Thoracic aorta (tissue), 2 donors: ENCODE measurements at regions not wholly inside any gene's neighbourhood (a gene's known extent, or its start where the extent isn't known, plus 50 kb on each side); places are given as distances from the start of the nearest gene placed in this dataset.
"Not testable (repeated sequence)": the region's sequence is repeated elsewhere in the genome, so short reads cannot be mapped to it uniquely, and the experiment has no call there.

ENCODE experiments used
- ATAC-seq: fragments of 150-250 bp; one replicate; pipeline ENCODE4 v1.8.0; 2017; ENCODE audit warnings: low read depth; ENCODE audit not compliant: insufficient number of reproducible peaks, low FRiP score
- DNase-seq: peaks from one replicate; pipeline ENCODE4 v3.0.0-alpha.2; 2020; ENCODE audit warnings: low spot score
- H3K27ac ChIP-seq, 2 donors: fragments of 200-600 bp; sonication (generic); 1 replicate in 1 of 2; 2 replicates in 1 of 2; pipeline ENCODE4 v1.5.1; 2016; ENCODE audit warnings: mild to moderate bottlenecking in 2 of 2, moderate library complexity in 2 of 2
- H3K27me3 ChIP-seq: fragments of 200-600 bp; sonication (generic); replicated peaks from 2 replicates; pipeline ENCODE4 v1.6.0; 2016; ENCODE audit warnings: mild to moderate bottlenecking; ENCODE audit not compliant: insufficient read depth
- H3K36me3 ChIP-seq: fragments of 200-600 bp; sonication (generic); one replicate; pipeline ENCODE4 v1.5.1; 2016
- H3K4me1 ChIP-seq, 2 donors: fragments of 200-600 bp; sonication (generic); 1 replicate in 1 of 2; 2 replicates in 1 of 2; pipeline versions ENCODE4 v1.5.1 to v1.6.0; 2016; ENCODE audit warnings: low read depth in 2 of 2, mild to moderate bottlenecking in 1 of 2; ENCODE audit not compliant: control insufficient read depth in 1 of 2
- H3K4me3 ChIP-seq: fragments of 200-600 bp; sonication (generic); 2 replicates; pipeline ENCODE4 v1.5.1; 2016; ENCODE audit warnings: mild to moderate bottlenecking
- H3K9me3 ChIP-seq: fragments of 200-600 bp; sonication (generic); 2 replicates; pipeline ENCODE4 v1.5.1; 2016
- CTCF ChIP-seq: fragments of 200-600 bp; sonication (generic); IDR thresholded peaks from one replicate; pipeline ENCODE4 v1.5.1; 2019; ENCODE audit warnings: antibody characterized with exemption

DNA sequence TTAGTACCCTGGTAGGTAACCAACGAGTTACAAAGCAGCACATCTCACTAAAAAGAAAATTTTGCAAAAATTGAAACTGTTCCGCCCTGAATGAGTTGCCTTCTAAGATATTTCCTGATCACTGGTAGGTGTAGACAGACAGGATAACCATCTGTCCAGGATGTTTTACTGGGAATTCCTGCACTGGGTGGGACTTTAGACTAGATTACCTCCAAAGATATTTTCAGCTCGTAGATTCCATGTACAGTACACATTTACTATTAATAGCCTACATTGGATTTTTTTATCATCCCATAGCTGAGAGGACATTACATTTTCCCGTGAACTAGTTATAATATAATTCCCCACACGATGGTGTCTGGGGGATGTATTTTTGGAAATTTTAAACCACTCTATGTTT, 139.6 kb downstream of the DYRK2 start:
- no peak for DNase-seq
- no peak for ATAC-seq
- Histone ChIP-seq H3K27ac (no peak overlapping the region), H3K4me1 (no peaks in the 10 kb centered on the region), H3K36me3 (no peaks in the 10 kb centered on the region), H3K4me3 (no peak overlapping the region), H3K9me3 (no peaks in the 10 kb centered on the region), H3K27me3 (no peaks in the 10 kb centered on the region)
- TF ChIP-seq CTCF: no peak

DNA sequence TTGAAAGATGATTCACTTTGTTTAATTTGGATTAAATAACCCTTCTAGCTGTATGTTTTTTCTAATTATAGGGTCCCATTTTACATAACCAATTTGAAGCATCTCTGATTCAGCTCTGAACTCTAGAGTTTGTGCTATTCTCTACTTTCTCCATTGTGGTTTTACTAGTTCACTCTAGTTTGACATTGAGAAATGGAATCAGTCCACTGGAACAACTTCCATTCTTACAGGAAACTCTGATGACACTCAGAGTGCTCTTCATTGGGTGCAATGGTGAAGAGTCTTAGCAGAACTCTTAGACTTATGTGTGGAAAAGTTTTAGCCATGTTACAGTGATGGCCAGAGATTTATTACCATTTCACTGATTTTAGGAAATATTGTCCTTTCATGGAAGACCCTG, 140.7 kb downstream of the DYRK2 start:
- ATAC-seq: no peak
- no peaks in the 10 kb centered on the region for H3K4me1 ChIP-seq
- no peaks in the 10 kb centered on the region for H3K27me3 ChIP-seq
- no peak overlapping the region for H3K27ac ChIP-seq
- no peaks in the 10 kb centered on the region for H3K9me3 ChIP-seq
- no peak for TF ChIP-seq CTCF
- no peaks in the 10 kb centered on the region for H3K36me3 ChIP-seq
- DNase-seq: no peak
- no peak overlapping the region for H3K4me3 ChIP-seq

DNA sequence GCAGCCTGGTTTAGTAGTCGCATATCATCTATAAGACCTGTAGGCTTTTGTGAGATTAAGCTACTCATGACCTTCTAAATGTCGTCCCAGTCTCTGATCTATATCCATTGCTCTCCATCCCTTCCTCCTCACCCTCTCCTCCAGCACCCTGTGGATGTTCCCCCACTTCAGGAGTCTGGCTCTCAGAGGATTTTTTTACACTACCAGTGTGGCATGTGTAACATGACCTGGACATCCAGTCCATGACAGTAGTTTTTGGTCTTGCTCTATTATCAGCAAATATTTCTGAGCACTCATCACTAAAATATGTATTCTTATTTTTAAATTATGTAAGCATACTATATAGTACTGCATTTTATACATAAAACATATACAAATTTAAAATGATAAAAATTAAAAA, 142.1 kb downstream of the DYRK2 start:
- H3K36me3 ChIP-seq: no peaks in the 10 kb centered on the region
- DNase-seq (no peak), ATAC-seq (no peak)
- H3K27ac ChIP-seq: no peak overlapping the region
- H3K27me3 ChIP-seq: no peaks in the 10 kb centered on the region
- no peak for TF ChIP-seq CTCF
- no peaks in the 10 kb centered on the region for H3K4me1 ChIP-seq
- no peaks in the 10 kb centered on the region for H3K9me3 ChIP-seq
- no peak overlapping the region for H3K4me3 ChIP-seq

- H3K9me3 ChIP-seq, H3K27me3 ChIP-seq, ATAC-seq, H3K4me1 ChIP-seq, DNase-seq, H3K4me3 ChIP-seq, H3K27ac ChIP-seq, H3K36me3 ChIP-seq: not testable (repeated sequence)
These were observed 142.8 kb downstream of the DYRK2 start for GRCh38 chr12:67791362-67791761.

GRCh38 chr12:67792185-67792584, 143.6 kb downstream of the DYRK2 start:
- Histone ChIP-seq H3K27ac (no peak overlapping the region), H3K4me3 (no peak overlapping the region), H3K27me3 (no peaks in the 10 kb centered on the region), H3K9me3 (no peaks in the 10 kb centered on the region), H3K4me1 (peaks cover 6 to 10% of the 10 kb centered on the region in 2 donors), H3K36me3 (no peaks in the 10 kb centered on the region)
- DNase-seq: no peak
- no peak for ATAC-seq
- no peak for TF ChIP-seq CTCF

DNA sequence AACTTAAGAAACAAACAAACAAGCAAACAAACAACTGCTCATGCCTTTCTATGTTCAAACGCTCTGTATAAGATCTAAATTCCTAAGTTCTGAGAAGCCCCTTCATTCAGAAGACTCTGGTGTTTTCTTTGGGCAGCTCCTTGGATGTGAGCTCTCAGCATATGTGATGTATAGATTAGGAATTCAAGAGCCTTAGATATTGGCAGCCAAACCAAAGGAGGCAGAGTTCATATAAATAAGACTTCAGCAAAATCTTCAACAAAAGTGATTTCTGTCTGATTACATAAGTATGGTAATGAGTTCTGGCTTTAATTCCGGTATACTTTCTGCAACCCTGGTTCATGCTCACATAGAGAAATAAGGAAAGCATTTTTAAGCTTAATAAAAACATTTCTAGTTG, 145.6 kb downstream of the DYRK2 start:
- no peaks in the 10 kb centered on the region for H3K27me3 ChIP-seq
- no peak overlapping the region for H3K4me3 ChIP-seq
- no peaks in the 10 kb centered on the region for H3K9me3 ChIP-seq
- no peak overlapping the region for H3K27ac ChIP-seq
- no peak for TF ChIP-seq CTCF
- H3K36me3 ChIP-seq: no peaks in the 10 kb centered on the region
- DNase-seq: no peak
- H3K4me1 ChIP-seq: peaks cover 19 to 30% of the 10 kb centered on the region in 2 donors
- ATAC-seq: no peak
